ENCODE measurements at regions not wholly inside any gene's neighbourhood (a gene's known extent, or its start where the extent isn't known, plus 50 kb on each side); places are given as distances from the start of the nearest gene placed in this dataset.
"Not testable (repeated sequence)": the region's sequence is repeated elsewhere in the genome, so short reads cannot be mapped to it uniquely, and the experiment has no call there.

GRCh38 chr9:134571946-134572917 lies 69.4 kb upstream of the COL5A1 start:
- FAIRE-seq (no peak), DNase-seq (ENCODE audit: extremely low read depth in 1 of 4, low spot score in 3 of 4) (no peak), ATAC-seq (peak; percentile 75)
- no TSS peak for BruUV-seq (replicated peaks)
- no peaks in the 10 kb centered on the region for H3K9me3 ChIP-seq (replicated peaks; ENCODE audit: control insufficient read depth, insufficient read depth, low read depth, low read length)
- no peaks in the 10 kb centered on the region for H3K9me1 ChIP-seq (ENCODE audit: control insufficient read depth, insufficient read depth, low read length)
- no peaks in the 10 kb centered on the region for H3K79me2 ChIP-seq (ENCODE audit: control insufficient read depth, insufficient read depth, low read length)
- intact Hi-C loops (cut with micrococcal nuclease), result no loop called here
- no peak overlapping the region for H2AFZ ChIP-seq (ENCODE audit: low read depth, low read length)
- H3K9ac ChIP-seq (ENCODE audit: insufficient read depth in 1 of 2, low read depth in 2 of 2, low read length in 2 of 2), result no peak overlapping the region
- TF ChIP-seq JUN (IDR thresholded peaks at IDR 0.05; ENCODE audit: borderline replicate concordance, low read depth, low read length), result no peak
- no peak for TF ChIP-seq JUN (CRISPR knock-in tag; IDR thresholded peaks at IDR 0.05; ENCODE audit: borderline replicate concordance)
- TF ChIP-seq ZKSCAN1 (IDR thresholded peaks at IDR 0.05; ENCODE audit: low read depth, low read length), result peak; percentile 98
- TF ChIP-seq ZC3H4 (CRISPR knock-in tag; IDR thresholded peaks at IDR 0.05; ENCODE audit: borderline replicate concordance), result no peak
- no peak for TF ChIP-seq GTF2E2 (tag; IDR thresholded peaks at IDR 0.05)
- no peak for TF ChIP-seq RHOXF2B (CRISPR knock-in tag; conservative IDR thresholded peaks at IDR 0.05)
- TF ChIP-seq TFE3 (CRISPR knock-in tag; IDR thresholded peaks at IDR 0.05), result no peak
- no peak for TF ChIP-seq ZNF395 (CRISPR knock-in tag; IDR thresholded peaks at IDR 0.05)
- peaks cover 0 to 20% of the 10 kb centered on the region in 2 experiments; a peak in 2 of 5 replicates for H3K27me3 ChIP-seq (ENCODE audit: control insufficient read depth in 2 of 2, insufficient read depth in 2 of 2, low read length in 2 of 2)
- no peak overlapping the region for H3K4me2 ChIP-seq (ENCODE audit: insufficient read depth, low read length)
- no peaks in the 10 kb centered on the region for H3K4me1 ChIP-seq (replicated peaks in 1 of 2; ENCODE audit: control insufficient read depth in 2 of 2, insufficient read depth in 2 of 2, low read length in 2 of 2)
- CTCF ChIA-PET (ENCODE audit: low intra/inter-chr PET ratio), result no interaction called here
- no peaks in the 10 kb centered on the region for H3K36me3 ChIP-seq (ENCODE audit: control insufficient read depth, insufficient read depth, low read length)
- in situ Hi-C loops (cut with MboI), result no loop called here
- no peak overlapping the region for H3K27ac ChIP-seq (ENCODE audit: extremely low read depth, low read depth, low read length)
- H4K20me1 ChIP-seq (replicated peaks; ENCODE audit: control insufficient read depth, insufficient read depth, low read length), result no peaks in the 10 kb centered on the region; the same call in 1 of the 2 replicates
- POLR2A ChIA-PET, result no interaction called here
- 7% methylated on average over 16 of the region's 18 CpGs for WGBS (ENCODE audit: insufficient coverage, low coverage, missing lambda C conversion rate)
- H3K4me3 ChIP-seq, result no peak overlapping the region

- H3K36me3 ChIP-seq (ENCODE audit: control insufficient read depth, insufficient read depth, low read length); ATAC-seq; H2AFZ ChIP-seq (ENCODE audit: low read depth, low read length); H4K20me1 ChIP-seq (replicated peaks; ENCODE audit: control insufficient read depth, insufficient read depth, low read length); H3K79me2 ChIP-seq (ENCODE audit: control insufficient read depth, insufficient read depth, low read length); H3K9me1 ChIP-seq (ENCODE audit: control insufficient read depth, insufficient read depth, low read length); POLR2A ChIA-PET; H3K4me3 ChIP-seq; FAIRE-seq; DNase-seq (ENCODE audit: extremely low read depth in 1 of 4, low spot score in 3 of 4); H3K4me2 ChIP-seq (ENCODE audit: insufficient read depth, low read length); H3K4me1 ChIP-seq (replicated peaks in 1 of 2; ENCODE audit: control insufficient read depth in 2 of 2, insufficient read depth in 2 of 2, low read length in 2 of 2); intact Hi-C loops (cut with micrococcal nuclease); BruUV-seq (replicated peaks); in situ Hi-C loops (cut with MboI); H3K9me3 ChIP-seq (replicated peaks; ENCODE audit: control insufficient read depth, insufficient read depth, low read depth, low read length); CTCF ChIA-PET (ENCODE audit: low intra/inter-chr PET ratio); H3K9ac ChIP-seq (ENCODE audit: insufficient read depth in 1 of 2, low read depth in 2 of 2, low read length in 2 of 2); H3K27ac ChIP-seq (ENCODE audit: extremely low read depth, low read depth, low read length): not testable (repeated sequence)
- 3% methylated on average over 5 of the region's 6 CpGs for WGBS (ENCODE audit: insufficient coverage, low coverage, missing lambda C conversion rate)
- H3K27me3 ChIP-seq (ENCODE audit: control insufficient read depth in 2 of 2, insufficient read depth in 2 of 2, low read length in 2 of 2), result peaks cover 0 to 15% of the 10 kb centered on the region in 2 experiments; a peak in 2 of 5 replicates
Observed at GRCh38 chr9:134574686-134575085, 66.9 kb upstream of the COL5A1 start.
